ENCODE measurements at regions not wholly inside any gene's neighbourhood (a gene's known extent, or its start where the extent isn't known, plus 50 kb on each side); places are given as distances from the start of the nearest gene placed in this dataset.

DNA sequence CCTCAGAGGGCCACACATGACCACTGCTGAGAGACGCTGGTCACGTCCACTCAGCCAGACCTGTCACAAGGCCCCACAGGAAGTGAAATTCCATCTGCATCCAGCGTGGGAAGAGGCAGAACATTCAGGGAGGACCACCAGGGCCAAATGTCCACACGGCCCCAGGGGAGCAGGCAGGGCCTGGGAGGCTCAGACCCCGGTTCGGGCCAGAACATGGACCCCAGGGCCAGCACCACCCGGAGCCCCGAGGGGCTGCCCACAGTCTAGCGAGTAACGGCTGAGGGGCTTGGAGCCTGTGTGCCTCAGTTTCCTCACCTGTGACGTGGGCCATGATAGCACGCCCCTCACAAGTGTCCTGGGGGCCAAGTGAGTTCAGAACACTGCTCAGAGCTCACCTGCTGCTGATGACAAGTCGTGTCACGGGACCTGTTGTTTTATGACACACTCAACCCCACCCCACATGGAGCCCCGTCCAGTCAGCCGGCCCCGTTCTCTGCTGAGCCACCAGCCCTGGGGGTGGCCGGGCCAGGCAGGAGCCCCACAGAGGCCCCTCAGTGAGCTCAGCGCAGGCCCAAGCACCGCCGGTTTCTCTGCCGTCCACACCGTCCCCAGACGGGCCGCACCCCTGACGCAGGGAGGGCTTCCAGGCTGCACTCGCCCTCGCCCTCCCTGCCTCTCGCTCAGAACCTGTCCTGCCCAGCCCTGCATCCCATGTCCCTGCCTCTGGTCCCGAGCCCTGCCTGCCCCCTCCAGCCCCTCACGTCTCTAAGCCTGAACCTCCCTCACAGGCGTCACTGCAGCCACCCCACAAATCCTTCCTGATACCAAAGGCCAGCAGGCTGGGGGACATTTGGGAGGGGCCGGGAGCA lies 79.5 kb upstream of the GALNT9 start:
- no peak overlapping the region for H3K4me3 ChIP-seq
- intact Hi-C loops (cut with DNase I): no loop called here
- ATAC-seq (no peak), DNase-seq (no peak)
- WGBS, 2 donors: 62 to 67% methylated on average over 22 to 33 of the region's 33 CpGs
- no peaks in the 10 kb centered on the region for H3K36me3 ChIP-seq (replicated peaks in 1 of 2; ENCODE audit: insufficient read depth in 1 of 2, low read depth in 2 of 2)
- TF ChIP-seq POLR2A (IDR thresholded peaks at IDR 0.05) (no peak), CTCF (IDR thresholded peaks at IDR 0.05) (no peak)
- H3K4me1 ChIP-seq: no peaks in the 10 kb centered on the region
- no peaks in the 10 kb centered on the region for H3K9me3 ChIP-seq
- H3K27me3 ChIP-seq: peaks cover 0 to 4% of the 10 kb centered on the region in 2 donors
- H3K27ac ChIP-seq: no peak overlapping the region

DNA sequence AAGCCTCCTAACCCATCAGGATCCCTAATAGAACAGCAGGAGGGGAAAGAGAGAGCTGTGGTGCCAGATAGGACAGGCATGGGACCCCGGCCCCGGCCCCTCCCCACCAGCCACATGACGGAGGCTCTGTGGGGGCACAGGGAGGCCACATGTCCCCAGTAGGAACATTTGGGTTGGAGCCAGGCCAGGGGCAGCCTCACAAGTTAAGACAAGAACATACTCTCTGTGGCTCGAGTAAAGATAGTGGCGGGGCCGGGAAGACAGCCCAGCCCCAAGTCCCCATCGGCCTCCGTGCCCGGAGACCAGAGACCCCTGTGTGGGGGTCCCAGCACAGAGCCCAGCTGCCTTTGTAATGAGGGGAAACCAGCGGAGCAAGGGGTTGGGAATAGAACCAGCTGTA lies 78.6 kb upstream of the GALNT9 start:
- intact Hi-C loops (cut with DNase I): no loop called here
- Histone ChIP-seq H3K4me3 (no peak overlapping the region), H3K27ac (no peak overlapping the region), H3K27me3 (peaks cover 0 to 4% of the 10 kb centered on the region in 2 donors), H3K4me1 (no peaks in the 10 kb centered on the region), H3K36me3 (replicated peaks in 1 of 2; ENCODE audit: insufficient read depth in 1 of 2, low read depth in 2 of 2) (no peaks in the 10 kb centered on the region), H3K9me3 (no peaks in the 10 kb centered on the region)
- DNase-seq (no peak), ATAC-seq (no peak)
- 51 to 60% methylated on average over 8 to 10 of the region's 10 CpGs for WGBS, 2 donors
- no peak for TF ChIP-seq CTCF (IDR thresholded peaks at IDR 0.05)
- TF ChIP-seq POLR2A (IDR thresholded peaks at IDR 0.05): no peak

GRCh38 chr12:132407451-132407961 lies 78.1 kb upstream of the GALNT9 start:
- Histone ChIP-seq H3K27ac (no peak overlapping the region), H3K4me3 (no peak overlapping the region), H3K36me3 (replicated peaks in 1 of 2; ENCODE audit: insufficient read depth in 1 of 2, low read depth in 2 of 2) (no peaks in the 10 kb centered on the region), H3K9me3 (no peaks in the 10 kb centered on the region), H3K4me1 (no peaks in the 10 kb centered on the region), H3K27me3 (peaks cover 0 to 4% of the 10 kb centered on the region in 2 donors)
- no peak for DNase-seq
- no peak for ATAC-seq
- WGBS, 2 donors: 62% methylated on average over 31 of the region's 32 CpGs; no CpG with 5 or more reads in 1 of the 2 donors
- TF ChIP-seq POLR2A (IDR thresholded peaks at IDR 0.05): no peak
- intact Hi-C loops (cut with DNase I): no loop called here

- H3K27ac ChIP-seq: no peak overlapping the region
- ATAC-seq (no peak), DNase-seq (no peak)
- H3K9me3 ChIP-seq: no peaks in the 10 kb centered on the region
- intact Hi-C loops (cut with DNase I): no loop called here
- no peaks in the 10 kb centered on the region for H3K36me3 ChIP-seq (replicated peaks in 1 of 2; ENCODE audit: insufficient read depth in 1 of 2, low read depth in 2 of 2)
- H3K27me3 ChIP-seq: peaks cover 0 to 4% of the 10 kb centered on the region in 2 donors
- no peak overlapping the region for H3K4me3 ChIP-seq
- 59 to 74% methylated on average over 26 to 65 of the region's 67 CpGs for WGBS, 2 donors
- no peaks in the 10 kb centered on the region for H3K4me1 ChIP-seq
- TF ChIP-seq CTCF (IDR thresholded peaks at IDR 0.05) (no peak), POLR2A (IDR thresholded peaks at IDR 0.05) (no peak)
Measured at GRCh38 chr12:132406493-132407450, 77.4 kb upstream of the GALNT9 start.

DNA sequence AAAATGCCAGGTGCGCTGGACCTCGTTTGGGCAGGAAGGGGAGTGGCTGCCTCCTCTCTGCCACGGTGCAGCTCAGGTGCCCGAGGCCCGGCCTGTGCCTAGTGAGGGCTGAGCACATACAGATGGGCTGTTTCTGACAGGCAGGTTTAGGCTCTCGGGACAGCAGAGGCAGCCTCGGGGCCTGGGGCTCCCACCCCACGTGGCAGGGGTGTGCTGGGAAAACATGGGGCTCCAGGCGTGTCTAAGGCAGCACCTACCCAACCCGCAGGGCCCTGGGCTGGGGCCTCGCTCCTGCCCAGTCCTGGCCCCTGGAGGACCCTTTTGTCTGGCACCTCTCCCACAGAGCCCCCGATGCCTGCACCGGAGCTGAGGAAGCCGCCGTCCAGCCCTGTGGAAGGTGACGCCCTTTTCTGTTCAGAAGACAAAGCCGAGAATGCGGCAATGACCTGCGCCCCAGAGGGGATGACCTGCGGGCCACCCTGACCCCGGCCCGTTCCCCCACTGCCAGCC lies 76.4 kb upstream of the GALNT9 start:
- Histone ChIP-seq H3K4me1 (no peaks in the 10 kb centered on the region), H3K27ac (no peak overlapping the region), H3K27me3 (peaks cover 0 to 4% of the 10 kb centered on the region in 2 donors), H3K36me3 (replicated peaks in 1 of 2; ENCODE audit: insufficient read depth in 1 of 2, low read depth in 2 of 2) (no peaks in the 10 kb centered on the region), H3K4me3 (no peak overlapping the region), H3K9me3 (no peaks in the 10 kb centered on the region)
- 44 to 56% methylated on average over 9 to 21 of the region's 22 CpGs for WGBS, 2 donors
- intact Hi-C loops (cut with DNase I): no loop called here
- ATAC-seq: no peak
- DNase-seq: no peak
- TF ChIP-seq POLR2A (IDR thresholded peaks at IDR 0.05) (no peak), CTCF (IDR thresholded peaks at IDR 0.05) (no peak)

All from body of pancreas (tissue), 4 donors.